Spinal cord (tissue), 9 donors: ENCODE measurements at regions not wholly inside any gene's neighbourhood (a gene's known extent, or its start where the extent isn't known, plus 50 kb on each side); places are given as distances from the start of the nearest gene placed in this dataset.
"Not testable (repeated sequence)": the region's sequence is repeated elsewhere in the genome, so short reads cannot be mapped to it uniquely, and the experiment has no call there.

Source experiments
- DNase-seq, 6 donors: peaks; one replicate each; pipeline versions ENCODE4 v3.0.0 to v3.0.0-alpha.2; 2013 to 2015; ENCODE audit warnings: low spot score in 6 of 6, low read depth in 4 of 6
- H3K27ac ChIP-seq: one replicate; pipeline ENCODE4 v1.5.1; 2013; ENCODE audit warnings: low read depth, low read length, control low read depth
- H3K27me3 ChIP-seq: one replicate; pipeline ENCODE4 v1.6.1; 2013; ENCODE audit warnings: low read length; ENCODE audit not compliant: control insufficient read depth, insufficient read depth
- H3K36me3 ChIP-seq: one replicate; pipeline ENCODE4 v1.6.1; 2013; ENCODE audit warnings: low read length; ENCODE audit not compliant: control insufficient read depth, insufficient read depth
- H3K4me1 ChIP-seq: one replicate; pipeline ENCODE4 v1.6.1; 2013; ENCODE audit warnings: low read length; ENCODE audit not compliant: control insufficient read depth, insufficient read depth
- H3K4me3 ChIP-seq: one replicate; pipeline ENCODE4 v1.5.1; 2013; ENCODE audit warnings: low read depth, low read length, control low read depth
- H3K9me3 ChIP-seq: one replicate; pipeline ENCODE4 v1.6.1; 2013; ENCODE audit warnings: low read length; ENCODE audit not compliant: control insufficient read depth, insufficient read depth
- WGBS: methylation state at CpG from one replicate; pipeline ENCODE4 v1.1.5; 2013; ENCODE audit warnings: missing lambda C conversion rate; ENCODE audit not compliant: insufficient coverage; 5-methylcytosine and 5-hydroxymethylcytosine counted together
- donor health status: healthy.

GRCh38 chr11:25218036-25218435 is 721.2 kb downstream of the LUZP2 start:
- Histone ChIP-seq H3K4me3 (no peak overlapping the region), H3K27me3 (no peaks in the 10 kb centered on the region), H3K4me1 (no peaks in the 10 kb centered on the region), H3K9me3 (no peaks in the 10 kb centered on the region), H3K36me3 (no peaks in the 10 kb centered on the region), H3K27ac (no peak overlapping the region)
- no CpG with 5 or more reads among the region's 1 CpG for WGBS
- DNase-seq = no peak

- Histone ChIP-seq H3K9me3 (no peaks in the 10 kb centered on the region), H3K27me3 (no peaks in the 10 kb centered on the region), H3K36me3 (no peaks in the 10 kb centered on the region), H3K4me1 (no peaks in the 10 kb centered on the region), H3K4me3 (no peak overlapping the region), H3K27ac (no peak overlapping the region)
- no peak for DNase-seq
- no CpG with 5 or more reads among the region's 3 CpGs for WGBS
Measured at GRCh38 chr11:25225078-25225477, 728.2 kb downstream of the LUZP2 start.

DNA sequence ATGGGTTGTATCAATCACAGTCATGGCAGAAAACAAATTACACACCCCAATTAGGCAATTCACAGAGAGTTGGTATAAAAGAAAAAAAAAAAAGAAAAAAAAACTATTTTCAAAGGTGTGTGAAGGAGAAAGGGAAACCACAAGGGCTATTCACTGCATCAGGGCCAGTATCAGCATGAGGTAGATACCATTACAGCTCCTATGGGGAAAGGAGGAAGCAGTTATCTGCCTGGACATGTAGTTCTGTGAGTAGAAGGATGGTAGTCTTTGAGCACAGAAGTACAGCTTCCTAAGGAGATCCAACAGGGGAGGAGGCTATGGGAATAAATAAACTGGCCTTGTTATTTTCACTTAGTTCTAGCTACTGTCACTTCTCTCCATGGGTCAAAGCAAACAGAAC is 746.1 kb downstream of the LUZP2 start:
- H3K27me3 ChIP-seq = no peaks in the 10 kb centered on the region
- no peak overlapping the region for H3K4me3 ChIP-seq
- no peak overlapping the region for H3K27ac ChIP-seq
- no peaks in the 10 kb centered on the region for H3K9me3 ChIP-seq
- H3K36me3 ChIP-seq = no peaks in the 10 kb centered on the region
- DNase-seq = no peak
- no peaks in the 10 kb centered on the region for H3K4me1 ChIP-seq

- Histone ChIP-seq H3K36me3 (no peaks in the 10 kb centered on the region), H3K9me3 (no peaks in the 10 kb centered on the region), H3K27me3 (no peaks in the 10 kb centered on the region), H3K4me1 (no peaks in the 10 kb centered on the region), H3K4me3 (no peak overlapping the region), H3K27ac (no peak overlapping the region)
- no peak for DNase-seq
- no CpG with 5 or more reads among the region's 2 CpGs for WGBS
Measured at GRCh38 chr11:25244126-25244525, 747.3 kb downstream of the LUZP2 start.

GRCh38 chr11:25247336-25247735 is 750.5 kb downstream of the LUZP2 start:
- WGBS = no CpG with 5 or more reads among the region's 1 CpG
- Histone ChIP-seq H3K4me3 (no peak overlapping the region), H3K27ac (no peak overlapping the region), H3K4me1 (no peaks in the 10 kb centered on the region), H3K9me3 (no peaks in the 10 kb centered on the region), H3K27me3 (no peaks in the 10 kb centered on the region), H3K36me3 (no peaks in the 10 kb centered on the region)
- DNase-seq = no peak

DNA sequence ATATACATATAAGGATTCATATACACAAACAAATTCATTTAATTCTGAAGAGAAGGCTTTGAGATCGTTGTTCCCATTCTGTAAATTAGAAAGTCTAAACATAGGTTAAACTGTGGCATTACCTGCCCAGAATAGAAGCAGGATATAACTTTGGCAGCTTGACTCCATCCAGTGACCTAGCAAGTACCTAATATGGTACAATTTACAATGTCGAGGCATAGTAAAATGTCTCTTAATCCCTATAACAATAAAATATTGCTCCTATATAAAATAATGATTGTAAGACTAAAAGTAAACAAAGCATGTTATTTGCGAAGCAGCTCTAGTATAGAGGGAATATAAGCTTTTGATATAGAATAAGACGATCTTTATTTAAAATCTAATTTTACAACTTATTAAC is 756.0 kb downstream of the LUZP2 start:
- H3K27me3 ChIP-seq = no peaks in the 10 kb centered on the region
- H3K9me3 ChIP-seq = no peaks in the 10 kb centered on the region
- H3K36me3 ChIP-seq = no peaks in the 10 kb centered on the region
- no peak overlapping the region for H3K27ac ChIP-seq
- H3K4me3 ChIP-seq = no peak overlapping the region
- DNase-seq = no peak
- no peaks in the 10 kb centered on the region for H3K4me1 ChIP-seq
- WGBS = no CpG with 5 or more reads among the region's 4 CpGs

DNA sequence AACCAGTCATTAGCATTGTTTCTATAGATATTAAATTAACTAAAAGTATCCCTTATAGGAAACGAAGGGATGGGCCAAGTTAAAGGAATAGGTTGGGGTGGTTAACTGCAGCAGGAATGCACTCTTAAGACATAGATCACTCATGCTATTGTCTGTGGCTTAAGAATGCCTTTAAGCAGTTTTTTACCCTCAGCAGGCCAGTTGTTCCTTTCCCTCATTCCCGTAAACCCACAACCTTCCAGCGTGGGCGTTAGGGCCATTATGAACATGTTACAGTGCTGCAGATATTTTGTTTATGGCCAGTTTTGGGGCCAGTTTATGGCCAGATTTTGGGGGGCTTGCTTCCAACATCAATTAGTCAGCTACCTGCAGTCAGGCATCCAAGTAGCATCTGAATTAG is 767.0 kb downstream of the LUZP2 start:
- not testable (repeated sequence) for H3K4me3 ChIP-seq, H3K27ac ChIP-seq

GRCh38 chr11:25271301-25271700 is 774.4 kb downstream of the LUZP2 start:
- no peak overlapping the region for H3K4me3 ChIP-seq
- H3K27ac ChIP-seq = no peak overlapping the region
- no peaks in the 10 kb centered on the region for H3K4me1 ChIP-seq
- no peaks in the 10 kb centered on the region for H3K9me3 ChIP-seq
- H3K27me3 ChIP-seq = no peaks in the 10 kb centered on the region
- no peaks in the 10 kb centered on the region for H3K36me3 ChIP-seq
- DNase-seq = peak in 1 of 6 donors; percentile 70

More for the DNA sequence above, 767.0 kb downstream of the LUZP2 start:
- not testable (repeated sequence) for H3K27me3 ChIP-seq, H3K9me3 ChIP-seq, H3K36me3 ChIP-seq, H3K4me1 ChIP-seq, DNase-seq
- WGBS = no CpG with 5 or more reads among the region's 4 CpGs

GRCh38 chr11:25272214-25272613 is 775.4 kb downstream of the LUZP2 start:
- Histone ChIP-seq H3K4me1 (no peaks in the 10 kb centered on the region), H3K4me3 (no peak overlapping the region), H3K9me3 (no peaks in the 10 kb centered on the region), H3K36me3 (no peaks in the 10 kb centered on the region), H3K27me3 (no peaks in the 10 kb centered on the region), H3K27ac (no peak overlapping the region)
- no peak for DNase-seq

DNA sequence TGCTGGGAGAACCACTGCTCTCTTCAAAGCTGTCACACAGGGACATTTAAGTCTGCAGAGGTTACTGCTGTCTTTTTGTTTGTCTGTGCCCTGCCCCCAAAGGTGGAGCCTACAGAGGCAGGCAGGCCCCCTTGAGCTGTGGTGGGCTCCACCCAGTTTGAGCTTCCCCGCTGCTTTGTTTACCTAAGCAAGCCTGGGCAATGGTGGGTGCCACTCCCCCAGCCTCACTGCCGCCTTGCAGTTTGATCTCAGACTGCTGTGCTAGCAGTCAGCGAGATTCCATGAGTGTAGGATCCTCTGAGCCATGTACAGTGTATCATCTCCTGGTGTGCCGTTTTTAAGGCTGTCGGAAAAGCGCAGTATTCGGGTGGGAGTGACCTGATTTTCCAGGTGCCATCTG is 784.0 kb downstream of the LUZP2 start:
- H3K27ac ChIP-seq, H3K4me3 ChIP-seq, H3K27me3 ChIP-seq, DNase-seq, H3K36me3 ChIP-seq, H3K9me3 ChIP-seq, H3K4me1 ChIP-seq: not testable (repeated sequence)
- WGBS = 82% methylated on average over 6 of the region's 7 CpGs

- Histone ChIP-seq H3K9me3 (no peaks in the 10 kb centered on the region), H3K27ac (no peak overlapping the region)
- no CpG with 5 or more reads among the region's 1 CpG for WGBS
Measured at GRCh38 chr11:25293166-25293565, 796.3 kb downstream of the LUZP2 start.

More at GRCh38 chr11:25293166-25293565, 796.3 kb downstream of the LUZP2 start:
- Histone ChIP-seq H3K27me3 (no peaks in the 10 kb centered on the region), H3K4me1 (no peaks in the 10 kb centered on the region), H3K36me3 (no peaks in the 10 kb centered on the region), H3K4me3 (no peak overlapping the region)
- no peak for DNase-seq
